Stimulated activated CD4-positive, alpha-beta T cell treated with anti-CD3 and anti-CD28 coated beads, Interleukin-2, amount 100 ng/mL, for 4 hours (primary cell): ENCODE measurements at regions not wholly inside any gene's neighbourhood (a gene's known extent, or its start where the extent isn't known, plus 50 kb on each side); places are given as distances from the start of the nearest gene placed in this dataset.
"Not testable (repeated sequence)": the region's sequence is repeated elsewhere in the genome, so short reads cannot be mapped to it uniquely, and the experiment has no call there.

ENCODE experiments used
- DNase-seq: peaks from one replicate; pipeline ENCODE4 v3.0.0-alpha.2; 2020; ENCODE audit warnings: low read depth

- no peak for DNase-seq
Measured at GRCh38 chr2:234694244-234695013, 197.5 kb upstream of the ARL4C start.

- DNase-seq: not testable (repeated sequence)
Measured at GRCh38 chr2:234693681-234694190, 196.9 kb upstream of the ARL4C start.

GRCh38 chr2:234693191-234693590 is 196.3 kb upstream of the ARL4C start:
- not testable (repeated sequence) for DNase-seq

GRCh38 chr2:234691968-234692955 is 195.4 kb upstream of the ARL4C start:
- no peak for DNase-seq

- DNase-seq: no peak
Measured at GRCh38 chr2:234691214-234691575, 194.3 kb upstream of the ARL4C start.

GRCh38 chr2:234690569-234691213 is 193.8 kb upstream of the ARL4C start:
- no peak for DNase-seq

GRCh38 chr2:234689911-234690379 is 193.1 kb upstream of the ARL4C start:
- DNase-seq: no peak

- DNase-seq: no peak
Measured at GRCh38 chr2:234687718-234688475, 191.0 kb upstream of the ARL4C start.

GRCh38 chr2:234686088-234686890 is 189.4 kb upstream of the ARL4C start:
- DNase-seq: no peak

- no peak for DNase-seq
Measured at GRCh38 chr2:234684466-234684865, 187.6 kb upstream of the ARL4C start.

GRCh38 chr2:234683950-234684349 is 187.1 kb upstream of the ARL4C start:
- no peak for DNase-seq

GRCh38 chr2:234682492-234683228 is 185.8 kb upstream of the ARL4C start:
- DNase-seq: no peak

GRCh38 chr2:234680688-234681619 is 184.1 kb upstream of the ARL4C start:
- DNase-seq: no peak

GRCh38 chr2:234679741-234680687 is 183.1 kb upstream of the ARL4C start:
- no peak for DNase-seq

GRCh38 chr2:234679301-234679740 is 182.4 kb upstream of the ARL4C start:
- DNase-seq: no peak

- DNase-seq: no peak
Measured at GRCh38 chr2:234678711-234679110, 181.8 kb upstream of the ARL4C start.

GRCh38 chr2:234677758-234678538 is 181.1 kb upstream of the ARL4C start:
- no peak for DNase-seq
